ENCODE measurements at regions not wholly inside any gene's neighbourhood (a gene's known extent, or its start where the extent isn't known, plus 50 kb on each side); places are given as distances from the start of the nearest gene placed in this dataset.

DNA sequence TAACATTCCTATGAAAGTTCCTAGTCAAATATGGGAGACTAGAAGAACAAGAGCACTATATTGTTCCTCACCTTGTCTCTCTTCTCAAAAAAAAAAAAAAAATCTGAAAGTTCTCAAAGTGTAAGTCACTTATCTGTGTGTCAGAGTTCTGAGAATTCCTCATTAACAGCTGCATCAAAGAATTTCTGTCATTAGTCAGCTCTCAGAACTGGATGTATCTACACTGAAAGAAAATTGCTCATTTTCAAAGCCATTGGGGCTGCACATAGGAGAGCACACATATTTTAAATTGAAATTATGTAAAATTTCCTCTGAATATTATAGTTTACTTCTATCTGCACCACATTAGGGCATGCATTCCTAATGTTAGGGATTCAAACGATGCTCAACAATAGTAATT is 99.5 kb upstream of the FTMT start:
- TF ChIP-seq, protein P1, sequence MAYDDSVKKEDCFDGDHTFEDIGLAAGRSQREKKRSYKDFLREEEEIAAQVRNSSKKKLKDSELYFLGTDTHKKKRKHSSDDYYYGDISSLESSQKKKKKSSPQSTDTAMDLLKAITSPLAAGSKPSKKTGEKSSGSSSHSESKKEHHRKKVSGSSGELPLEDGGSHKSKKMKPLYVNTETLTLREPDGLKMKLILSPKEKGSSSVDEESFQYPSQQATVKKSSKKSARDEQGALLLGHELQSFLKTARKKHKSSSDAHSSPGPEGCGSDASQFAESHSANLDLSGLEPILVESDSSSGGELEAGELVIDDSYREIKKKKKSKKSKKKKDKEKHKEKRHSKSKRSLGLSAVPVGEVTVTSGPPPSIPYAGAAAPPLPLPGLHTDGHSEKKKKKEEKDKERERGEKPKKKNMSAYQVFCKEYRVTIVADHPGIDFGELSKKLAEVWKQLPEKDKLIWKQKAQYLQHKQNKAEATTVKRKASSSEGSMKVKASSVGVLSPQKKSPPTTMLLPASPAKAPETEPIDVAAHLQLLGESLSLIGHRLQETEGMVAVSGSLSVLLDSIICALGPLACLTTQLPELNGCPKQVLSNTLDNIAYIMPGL (CRISPR knock-in tag; IDR thresholded peaks at IDR 0.05; ENCODE audit: borderline replicate concordance): no peak
- TF ChIP-seq FOSB (CRISPR knock-in tag; IDR thresholded peaks at IDR 0.05) (no peak), MYC (IDR thresholded peaks at IDR 0.05; ENCODE audit: borderline replicate concordance, low read length) (no peak), PBX3 (IDR thresholded peaks at IDR 0.05) (no peak), MAFK (IDR thresholded peaks at IDR 0.05; ENCODE audit: partially characterized antibody) (no peak), BHLHE40 (IDR thresholded peaks at IDR 0.05; ENCODE audit: low read depth, low read length) (no peak), NFE2L2 (conservative IDR thresholded peaks at IDR 0.05; ENCODE audit: low read length) (no peak), HOXB5 (CRISPR knock-in tag; IDR thresholded peaks at IDR 0.05) (no peak), NR3C1 (IDR thresholded peaks at IDR 0.05) (no peak), CHD4 (IDR thresholded peaks at IDR 0.05; ENCODE audit: borderline replicate concordance) (no peak), ESRRA (IDR thresholded peaks at IDR 0.05; ENCODE audit: borderline replicate concordance, low read length) (no peak), E2F6 (IDR thresholded peaks at IDR 0.05; ENCODE audit: borderline replicate concordance, low read depth) (no peak), POLR2AphosphoS2 (conservative IDR thresholded peaks at IDR 0.05; ENCODE audit: low read length) (no peak), TP53 (CRISPR knock-in tag; IDR thresholded peaks at IDR 0.05) (no peak), FOSL2 (IDR thresholded peaks at IDR 0.05) (no peak), FOSL2 (CRISPR knock-in tag; IDR thresholded peaks at IDR 0.05) (no peak), ZC3H11A (IDR thresholded peaks at IDR 0.05) (no peak), CEBPB (IDR thresholded peaks at IDR 0.05) (no peak), PHF8 (IDR thresholded peaks at IDR 0.05; ENCODE audit: borderline replicate concordance, low read depth) (no peak)
- TF ChIP-seq, protein P2, sequence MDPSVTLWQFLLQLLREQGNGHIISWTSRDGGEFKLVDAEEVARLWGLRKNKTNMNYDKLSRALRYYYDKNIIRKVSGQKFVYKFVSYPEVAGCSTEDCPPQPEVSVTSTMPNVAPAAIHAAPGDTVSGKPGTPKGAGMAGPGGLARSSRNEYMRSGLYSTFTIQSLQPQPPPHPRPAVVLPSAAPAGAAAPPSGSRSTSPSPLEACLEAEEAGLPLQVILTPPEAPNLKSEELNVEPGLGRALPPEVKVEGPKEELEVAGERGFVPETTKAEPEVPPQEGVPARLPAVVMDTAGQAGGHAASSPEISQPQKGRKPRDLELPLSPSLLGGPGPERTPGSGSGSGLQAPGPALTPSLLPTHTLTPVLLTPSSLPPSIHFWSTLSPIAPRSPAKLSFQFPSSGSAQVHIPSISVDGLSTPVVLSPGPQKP (IDR thresholded peaks at IDR 0.05; ENCODE audit: low read depth, low read length): no peak
- TF ChIP-seq, protein P3, sequence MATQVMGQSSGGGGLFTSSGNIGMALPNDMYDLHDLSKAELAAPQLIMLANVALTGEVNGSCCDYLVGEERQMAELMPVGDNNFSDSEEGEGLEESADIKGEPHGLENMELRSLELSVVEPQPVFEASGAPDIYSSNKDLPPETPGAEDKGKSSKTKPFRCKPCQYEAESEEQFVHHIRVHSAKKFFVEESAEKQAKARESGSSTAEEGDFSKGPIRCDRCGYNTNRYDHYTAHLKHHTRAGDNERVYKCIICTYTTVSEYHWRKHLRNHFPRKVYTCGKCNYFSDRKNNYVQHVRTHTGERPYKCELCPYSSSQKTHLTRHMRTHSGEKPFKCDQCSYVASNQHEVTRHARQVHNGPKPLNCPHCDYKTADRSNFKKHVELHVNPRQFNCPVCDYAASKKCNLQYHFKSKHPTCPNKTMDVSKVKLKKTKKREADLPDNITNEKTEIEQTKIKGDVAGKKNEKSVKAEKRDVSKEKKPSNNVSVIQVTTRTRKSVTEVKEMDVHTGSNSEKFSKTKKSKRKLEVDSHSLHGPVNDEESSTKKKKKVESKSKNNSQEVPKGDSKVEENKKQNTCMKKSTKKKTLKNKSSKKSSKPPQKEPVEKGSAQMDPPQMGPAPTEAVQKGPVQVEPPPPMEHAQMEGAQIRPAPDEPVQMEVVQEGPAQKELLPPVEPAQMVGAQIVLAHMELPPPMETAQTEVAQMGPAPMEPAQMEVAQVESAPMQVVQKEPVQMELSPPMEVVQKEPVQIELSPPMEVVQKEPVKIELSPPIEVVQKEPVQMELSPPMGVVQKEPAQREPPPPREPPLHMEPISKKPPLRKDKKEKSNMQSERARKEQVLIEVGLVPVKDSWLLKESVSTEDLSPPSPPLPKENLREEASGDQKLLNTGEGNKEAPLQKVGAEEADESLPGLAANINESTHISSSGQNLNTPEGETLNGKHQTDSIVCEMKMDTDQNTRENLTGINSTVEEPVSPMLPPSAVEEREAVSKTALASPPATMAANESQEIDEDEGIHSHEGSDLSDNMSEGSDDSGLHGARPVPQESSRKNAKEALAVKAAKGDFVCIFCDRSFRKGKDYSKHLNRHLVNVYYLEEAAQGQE (IDR thresholded peaks at IDR 0.05): no peak
- 15% methylated on average over 1 of the region's 1 CpG for WGBS (ENCODE audit: missing lambda C conversion rate)
- ATAC-seq: no peak

More for the DNA sequence above, 99.5 kb upstream of the FTMT start:
- no peaks in the 10 kb centered on the region for H3K4me1 ChIP-seq
- ChIA-PET CTCF (interaction anchor here (1.6 kb wide), 1 partner anchor 10 kb away, joined by 4 read pairs; no protein-coding TSS in a partner anchor), POLR2A (no interaction called here)
- no peaks in the 10 kb centered on the region for H3K9me3 ChIP-seq
- H3K27ac ChIP-seq: no peak overlapping the region
- no peak overlapping the region for H3K4me3 ChIP-seq
- FAIRE-seq: no peak
- H3K4me2 ChIP-seq: no peak overlapping the region
- no peak for DNase-seq (ENCODE audit: low read depth in 1 of 2, low spot score in 1 of 2)
